ENCODE measurements at regions not wholly inside any gene's neighbourhood (a gene's known extent, or its start where the extent isn't known, plus 50 kb on each side); places are given as distances from the start of the nearest gene placed in this dataset.
A peak's percentile ranks its signal among the peaks of the same experiment; 100 is the strongest.

DNA sequence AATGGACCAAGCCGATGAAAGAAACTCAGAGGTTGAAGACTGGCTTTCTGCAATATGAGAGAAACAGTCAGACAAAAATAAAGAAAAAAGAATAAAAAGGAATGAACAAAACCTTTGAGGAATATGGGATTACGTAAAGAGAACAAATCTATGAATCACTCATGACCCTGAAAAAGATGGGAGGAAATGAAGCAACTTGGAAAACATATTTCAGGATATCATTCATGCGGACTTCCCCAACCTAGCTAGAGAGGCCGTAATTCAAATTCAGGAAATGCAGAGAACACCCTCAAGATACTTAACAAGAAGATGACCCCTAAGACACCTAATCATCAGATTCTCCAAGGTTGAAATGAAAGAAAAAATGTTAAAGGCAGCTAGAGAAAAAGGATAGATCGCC lies 705.3 kb upstream of the CHRM3 start:
- TF ChIP-seq, protein P1, sequence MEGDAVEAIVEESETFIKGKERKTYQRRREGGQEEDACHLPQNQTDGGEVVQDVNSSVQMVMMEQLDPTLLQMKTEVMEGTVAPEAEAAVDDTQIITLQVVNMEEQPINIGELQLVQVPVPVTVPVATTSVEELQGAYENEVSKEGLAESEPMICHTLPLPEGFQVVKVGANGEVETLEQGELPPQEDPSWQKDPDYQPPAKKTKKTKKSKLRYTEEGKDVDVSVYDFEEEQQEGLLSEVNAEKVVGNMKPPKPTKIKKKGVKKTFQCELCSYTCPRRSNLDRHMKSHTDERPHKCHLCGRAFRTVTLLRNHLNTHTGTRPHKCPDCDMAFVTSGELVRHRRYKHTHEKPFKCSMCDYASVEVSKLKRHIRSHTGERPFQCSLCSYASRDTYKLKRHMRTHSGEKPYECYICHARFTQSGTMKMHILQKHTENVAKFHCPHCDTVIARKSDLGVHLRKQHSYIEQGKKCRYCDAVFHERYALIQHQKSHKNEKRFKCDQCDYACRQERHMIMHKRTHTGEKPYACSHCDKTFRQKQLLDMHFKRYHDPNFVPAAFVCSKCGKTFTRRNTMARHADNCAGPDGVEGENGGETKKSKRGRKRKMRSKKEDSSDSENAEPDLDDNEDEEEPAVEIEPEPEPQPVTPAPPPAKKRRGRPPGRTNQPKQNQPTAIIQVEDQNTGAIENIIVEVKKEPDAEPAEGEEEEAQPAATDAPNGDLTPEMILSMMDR (IDR thresholded peaks at IDR 0.05; ENCODE audit: low read depth, low read length): no peak
- H3K4me3 ChIP-seq (replicated peaks in 1 of 2; ENCODE audit: low read depth in 2 of 2, low read length in 2 of 2): no peak overlapping the region
- peak; percentile 65 to 95 for DNase-seq (ENCODE audit: low read depth in 2 of 2)

DNA sequence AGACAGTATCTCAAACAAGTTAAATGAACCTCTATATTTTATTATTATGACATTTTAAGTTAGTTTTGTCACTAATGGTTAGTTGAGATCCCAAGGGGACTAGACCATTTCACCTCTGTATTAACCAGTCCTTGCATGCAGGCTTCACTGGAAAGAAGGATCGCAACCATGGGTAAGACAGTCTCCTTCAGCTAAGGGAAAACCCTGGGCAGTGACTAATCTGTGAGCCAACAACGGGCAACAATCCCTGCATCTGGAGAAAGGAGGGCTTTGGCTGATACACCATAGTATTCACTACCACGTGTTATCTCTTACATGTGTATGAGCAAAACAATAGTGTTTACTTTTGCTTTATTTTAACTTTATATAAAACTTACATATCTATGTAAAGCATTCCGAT lies 708.8 kb upstream of the CHRM3 start:
- DNase-seq (ENCODE audit: low read depth in 2 of 2): peak; percentile 11 to 88
- TF ChIP-seq, protein P1 (IDR thresholded peaks at IDR 0.05; ENCODE audit: low read depth, low read length): no peak
- H3K4me3 ChIP-seq (replicated peaks in 1 of 2; ENCODE audit: low read depth in 2 of 2, low read length in 2 of 2): no peak overlapping the region

DNA sequence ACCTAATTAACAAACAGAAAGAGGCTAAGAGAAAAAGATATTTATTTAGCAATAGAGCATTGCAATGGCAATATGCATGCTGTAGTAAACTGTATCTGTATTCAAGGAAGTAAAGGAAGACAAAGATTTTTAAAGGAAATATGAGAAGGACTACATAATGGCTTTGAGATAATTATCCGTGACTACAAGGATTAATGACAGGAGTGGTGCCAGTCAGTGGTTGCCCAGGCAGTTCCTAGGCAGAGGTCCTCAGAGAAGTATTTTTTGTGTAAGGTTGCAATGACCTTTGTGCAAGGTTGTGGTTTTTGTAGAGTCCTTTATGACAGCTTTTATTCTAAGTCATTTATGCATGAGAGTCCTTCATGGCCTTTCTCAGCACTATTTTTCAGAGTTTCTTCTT lies 711.1 kb upstream of the CHRM3 start:
- H3K4me3 ChIP-seq (replicated peaks in 1 of 2; ENCODE audit: low read depth in 2 of 2, low read length in 2 of 2): no peak overlapping the region
- DNase-seq (ENCODE audit: low read depth in 2 of 2): no peak
- TF ChIP-seq, protein P1 (IDR thresholded peaks at IDR 0.05; ENCODE audit: low read depth, low read length): no peak

DNA sequence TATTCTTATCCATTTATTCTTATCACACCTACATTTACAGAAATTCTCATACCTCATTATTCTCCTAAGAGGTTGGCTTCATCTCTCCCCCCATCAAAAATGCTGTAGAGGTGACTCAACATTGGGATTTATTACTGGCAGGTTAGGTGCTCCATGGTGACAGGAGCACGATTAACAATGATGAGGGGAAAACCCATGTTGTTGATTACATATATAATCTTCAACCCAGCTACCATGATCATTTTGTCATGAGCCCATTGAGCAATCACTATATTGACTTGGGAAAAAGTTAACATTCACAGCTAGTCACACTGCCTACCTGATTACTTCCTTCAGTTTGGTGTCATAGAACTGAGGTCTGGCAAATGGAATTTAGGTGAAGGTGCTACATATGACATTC lies 712.1 kb upstream of the CHRM3 start:
- H3K4me3 ChIP-seq (replicated peaks in 1 of 2; ENCODE audit: low read depth in 2 of 2, low read length in 2 of 2): no peak overlapping the region
- no peak for DNase-seq (ENCODE audit: low read depth in 2 of 2)
- TF ChIP-seq, protein P1 (IDR thresholded peaks at IDR 0.05; ENCODE audit: low read depth, low read length): no peak

DNA sequence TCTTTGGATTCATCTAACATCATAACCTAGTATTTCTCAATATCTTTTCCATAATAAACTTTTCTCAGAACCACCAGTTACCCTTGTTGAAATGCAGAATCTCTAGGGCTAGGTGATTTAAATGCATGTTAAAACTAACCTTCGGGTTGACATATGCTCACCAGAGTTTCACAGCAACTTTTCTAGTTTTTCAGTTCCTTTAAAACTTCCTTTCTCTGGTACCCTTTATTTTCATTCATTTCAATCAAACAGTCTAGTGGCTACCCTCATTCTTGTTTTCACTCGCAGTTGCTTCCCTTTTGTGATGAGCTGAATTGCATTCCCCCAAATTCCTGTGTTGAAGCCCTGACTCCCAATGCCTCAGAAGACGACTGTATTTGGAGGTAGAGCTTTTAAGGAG lies 712.8 kb upstream of the CHRM3 start:
- no peak overlapping the region for H3K4me3 ChIP-seq (replicated peaks in 1 of 2; ENCODE audit: low read depth in 2 of 2, low read length in 2 of 2)
- no peak for DNase-seq (ENCODE audit: low read depth in 2 of 2)
- TF ChIP-seq, protein P1 (IDR thresholded peaks at IDR 0.05; ENCODE audit: low read depth, low read length): no peak

DNA sequence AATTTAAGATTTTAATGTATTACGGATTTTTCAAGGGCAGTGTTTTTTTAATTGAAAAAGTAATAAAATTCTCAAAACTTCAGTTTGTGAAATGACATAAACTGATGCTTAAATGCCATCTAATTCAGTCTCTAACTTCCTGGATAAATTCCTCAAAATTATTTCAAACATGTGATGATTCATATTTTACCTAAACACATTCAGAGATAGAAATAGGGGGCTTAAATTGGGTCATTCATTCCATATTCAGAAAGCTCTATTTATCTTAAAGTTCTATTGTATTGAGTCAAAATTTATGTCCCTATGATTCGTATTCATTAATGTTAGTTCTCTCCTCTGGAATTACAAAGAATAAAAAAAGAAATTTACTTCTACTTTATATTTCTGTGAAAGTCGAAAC lies 713.6 kb upstream of the CHRM3 start:
- DNase-seq (ENCODE audit: low read depth in 2 of 2): no peak

DNA sequence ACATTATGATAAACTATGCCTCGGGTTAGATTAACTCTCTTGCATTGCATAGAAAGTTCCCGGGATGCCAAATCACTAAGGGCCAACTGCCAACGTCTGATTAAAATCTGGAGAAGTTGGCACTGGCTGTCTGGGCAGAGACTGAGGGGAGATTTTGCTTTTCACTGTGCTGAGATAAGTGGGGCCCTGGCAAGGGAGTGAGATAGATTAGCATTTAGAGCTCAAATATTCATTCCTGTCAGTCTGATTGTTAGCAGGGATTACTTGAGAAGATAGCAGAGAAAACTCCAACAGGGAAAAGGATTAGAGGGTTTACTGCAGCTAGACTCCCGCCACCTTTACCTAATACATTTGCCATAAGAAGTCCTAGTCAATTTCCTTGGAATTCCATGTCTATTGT lies 714.1 kb upstream of the CHRM3 start:
- H3K4me3 ChIP-seq (replicated peaks in 1 of 2; ENCODE audit: low read depth in 2 of 2, low read length in 2 of 2): no peak overlapping the region

More for the DNA sequence above, 713.6 kb upstream of the CHRM3 start:
- H3K4me3 ChIP-seq (replicated peaks in 1 of 2; ENCODE audit: low read depth in 2 of 2, low read length in 2 of 2): no peak overlapping the region
- TF ChIP-seq, protein P1 (IDR thresholded peaks at IDR 0.05; ENCODE audit: low read depth, low read length): no peak

More for the DNA sequence above, 714.1 kb upstream of the CHRM3 start:
- no peak for DNase-seq (ENCODE audit: low read depth in 2 of 2)
- TF ChIP-seq, protein P1 (IDR thresholded peaks at IDR 0.05; ENCODE audit: low read depth, low read length): no peak

Measured in cardiac fibroblast (primary cell).